Natural killer cell (primary cell): ENCODE measurements at regions not wholly inside any gene's neighbourhood (a gene's known extent, or its start where the extent isn't known, plus 50 kb on each side); places are given as distances from the start of the nearest gene placed in this dataset.

ENCODE experiments used
- ATAC-seq, 3 donors: fragments of 150-1000 bp in 2 of 3; fragments of 200-7000 bp in 1 of 3; cut with Tn5 transposase; 1 replicate in 1 of 3; 2 replicates in 2 of 3; pipeline ENCODE4 v1.10.0; 2021; ENCODE audit warnings: mild to moderate bottlenecking in 2 of 3, moderate library complexity in 2 of 3
- DNase-seq, 2 donors: peaks; one replicate each; pipeline versions ENCODE4 v3.0.0 to v3.0.0-alpha.2; 2013 to 2021; ENCODE audit warnings: mixed read lengths in 1 of 2
- H3K27ac ChIP-seq: one replicate; pipeline ENCODE4 v1.5.1; 2013; ENCODE audit warnings: mild to moderate bottlenecking, low read length
- H3K27me3 ChIP-seq: one replicate; pipeline ENCODE4 v1.6.1; 2013; ENCODE audit warnings: low read length; ENCODE audit not compliant: control insufficient read depth, insufficient read depth
- H3K36me3 ChIP-seq: one replicate; pipeline ENCODE4 v1.6.1; 2013; ENCODE audit warnings: low read length; ENCODE audit not compliant: control insufficient read depth, insufficient read depth
- H3K4me1 ChIP-seq: one replicate; pipeline ENCODE4 v1.6.1; 2013; ENCODE audit warnings: low read length; ENCODE audit not compliant: control insufficient read depth, insufficient read depth
- H3K4me3 ChIP-seq: one replicate; pipeline ENCODE4 v1.5.1; 2013; ENCODE audit warnings: low read length
- H3K9me3 ChIP-seq: one replicate; pipeline ENCODE4 v1.6.1; 2013; ENCODE audit warnings: low read length; ENCODE audit not compliant: control insufficient read depth, insufficient read depth
- H3K27ac Mint-ChIP-seq, 2 donors: one replicate each; pipeline ENCODE4 v1.8.0; 2022; ENCODE audit warnings: mild to moderate bottlenecking in 2 of 2, mixed read lengths in 2 of 2, moderate library complexity in 1 of 2
- H3K27me3 Mint-ChIP-seq, 2 donors: one replicate each; pipeline ENCODE4 v1.8.0; 2022; ENCODE audit warnings: low read depth in 2 of 2, mixed read lengths in 2 of 2
- H3K36me3 Mint-ChIP-seq: one replicate; pipeline ENCODE4 v1.8.0; 2022; ENCODE audit warnings: mixed read lengths
- H3K4me1 Mint-ChIP-seq, 2 donors: one replicate each; pipeline ENCODE4 v1.8.0; 2022; ENCODE audit warnings: mixed read lengths in 2 of 2
- H3K4me3 Mint-ChIP-seq: one replicate; pipeline ENCODE4 v1.8.0; 2022; ENCODE audit warnings: mild to moderate bottlenecking, moderate library complexity, mixed read lengths
- H3K9me3 Mint-ChIP-seq, 2 donors: one replicate each; pipeline ENCODE4 v1.8.0; 2022; ENCODE audit warnings: mixed read lengths in 2 of 2
- whole genome bisulfite sequencing: methylation state at CpG from one replicate; pipeline ENCODE4 v1.1.7; 2013; ENCODE audit warnings: missing lambda C conversion rate; ENCODE audit not compliant: insufficient coverage; 5-methylcytosine and 5-hydroxymethylcytosine counted together
- intact Hi-C: fragments of 100-400 bp; cut with micrococcal nuclease; formaldehyde crosslinking; loops from one replicate; pipeline ENCODE4 v1.14.2; 2022
- TF ChIP-seq, protein P1 (sequence below): fragments of 200-600 bp; IDR thresholded peaks from one replicate; pipeline ENCODE4 v1.8.0; 2022; ENCODE audit warnings: antibody characterized with exemption

DNA sequence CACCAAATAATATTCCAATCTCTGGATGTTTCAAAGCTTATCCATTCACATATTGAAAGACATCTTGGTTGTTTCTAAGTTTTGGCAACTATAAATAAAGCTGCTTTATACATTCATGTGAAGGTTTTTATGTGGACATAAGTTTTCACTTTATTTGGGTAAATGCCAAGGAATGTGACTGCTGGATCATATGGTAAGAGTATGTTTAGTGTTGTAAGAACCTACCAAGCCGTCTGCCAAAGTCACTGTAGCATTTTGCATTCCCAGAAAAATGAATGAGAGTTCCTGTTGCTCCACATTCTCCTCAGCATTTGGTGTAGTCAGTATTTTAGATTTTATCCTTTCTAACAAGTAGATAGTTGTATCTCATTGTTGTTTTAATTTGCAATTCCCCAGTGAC lies 1047.7 kb downstream of the C4orf33 start:
- TF ChIP-seq, protein P1, sequence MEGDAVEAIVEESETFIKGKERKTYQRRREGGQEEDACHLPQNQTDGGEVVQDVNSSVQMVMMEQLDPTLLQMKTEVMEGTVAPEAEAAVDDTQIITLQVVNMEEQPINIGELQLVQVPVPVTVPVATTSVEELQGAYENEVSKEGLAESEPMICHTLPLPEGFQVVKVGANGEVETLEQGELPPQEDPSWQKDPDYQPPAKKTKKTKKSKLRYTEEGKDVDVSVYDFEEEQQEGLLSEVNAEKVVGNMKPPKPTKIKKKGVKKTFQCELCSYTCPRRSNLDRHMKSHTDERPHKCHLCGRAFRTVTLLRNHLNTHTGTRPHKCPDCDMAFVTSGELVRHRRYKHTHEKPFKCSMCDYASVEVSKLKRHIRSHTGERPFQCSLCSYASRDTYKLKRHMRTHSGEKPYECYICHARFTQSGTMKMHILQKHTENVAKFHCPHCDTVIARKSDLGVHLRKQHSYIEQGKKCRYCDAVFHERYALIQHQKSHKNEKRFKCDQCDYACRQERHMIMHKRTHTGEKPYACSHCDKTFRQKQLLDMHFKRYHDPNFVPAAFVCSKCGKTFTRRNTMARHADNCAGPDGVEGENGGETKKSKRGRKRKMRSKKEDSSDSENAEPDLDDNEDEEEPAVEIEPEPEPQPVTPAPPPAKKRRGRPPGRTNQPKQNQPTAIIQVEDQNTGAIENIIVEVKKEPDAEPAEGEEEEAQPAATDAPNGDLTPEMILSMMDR, result no peak
- Histone ChIP-seq H3K9me3 (no peaks in the 10 kb centered on the region), H3K27me3 (no peaks in the 10 kb centered on the region), H3K27ac (no peak overlapping the region), H3K36me3 (no peaks in the 10 kb centered on the region), H3K4me1 (no peaks in the 10 kb centered on the region), H3K4me3 (no peak overlapping the region)
- 43% methylated on average over 1 of the region's 1 CpG for WGBS
- DNase-seq, result no peak
- H3K4me1 Mint-ChIP-seq, result no peaks in the 10 kb centered on the region
- no peaks in the 10 kb centered on the region for H3K27me3 Mint-ChIP-seq
- H3K27ac Mint-ChIP-seq, result no peak overlapping the region
- peaks cover 9 to 20% of the 10 kb centered on the region in 2 donors for H3K9me3 Mint-ChIP-seq
- ATAC-seq, result no peak
- no peaks in the 10 kb centered on the region for H3K36me3 Mint-ChIP-seq
- no peak overlapping the region for H3K4me3 Mint-ChIP-seq
- intact Hi-C loops, result no loop called here

DNA sequence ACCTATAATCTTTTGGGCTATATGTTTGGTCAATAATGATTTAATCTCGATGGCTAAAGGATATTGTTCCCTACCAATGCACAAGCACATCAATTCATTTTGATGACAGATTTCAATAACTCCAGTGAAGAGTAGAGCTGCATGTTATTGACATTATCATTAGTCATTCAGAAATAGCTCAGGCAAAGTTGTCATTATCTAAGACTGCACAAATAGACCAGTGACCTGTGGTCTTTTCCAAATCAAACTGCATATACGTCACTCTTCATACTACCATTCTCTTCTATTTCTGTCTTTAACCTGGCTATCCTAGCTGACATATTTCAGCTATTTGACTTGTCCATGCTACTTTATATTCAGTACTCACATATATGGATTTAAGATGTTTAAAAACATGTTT lies 1050.8 kb downstream of the C4orf33 start:
- Histone ChIP-seq H3K9me3 (no peaks in the 10 kb centered on the region), H3K36me3 (no peaks in the 10 kb centered on the region), H3K27ac (no peak overlapping the region), H3K4me3 (no peak overlapping the region), H3K4me1 (no peaks in the 10 kb centered on the region), H3K27me3 (no peaks in the 10 kb centered on the region)
- Mint-ChIP-seq H3K4me1 (no peaks in the 10 kb centered on the region), H3K27me3 (no peaks in the 10 kb centered on the region), H3K36me3 (no peaks in the 10 kb centered on the region), H3K9me3 (peaks cover 17 to 20% of the 10 kb centered on the region in 2 donors), H3K4me3 (no peak overlapping the region), H3K27ac (no peak overlapping the region)
- DNase-seq (no peak), ATAC-seq (no peak)
- TF ChIP-seq, protein P1, result no peak
- intact Hi-C loops, result no loop called here
- 94% methylated on average over 1 of the region's 2 CpGs for WGBS

DNA sequence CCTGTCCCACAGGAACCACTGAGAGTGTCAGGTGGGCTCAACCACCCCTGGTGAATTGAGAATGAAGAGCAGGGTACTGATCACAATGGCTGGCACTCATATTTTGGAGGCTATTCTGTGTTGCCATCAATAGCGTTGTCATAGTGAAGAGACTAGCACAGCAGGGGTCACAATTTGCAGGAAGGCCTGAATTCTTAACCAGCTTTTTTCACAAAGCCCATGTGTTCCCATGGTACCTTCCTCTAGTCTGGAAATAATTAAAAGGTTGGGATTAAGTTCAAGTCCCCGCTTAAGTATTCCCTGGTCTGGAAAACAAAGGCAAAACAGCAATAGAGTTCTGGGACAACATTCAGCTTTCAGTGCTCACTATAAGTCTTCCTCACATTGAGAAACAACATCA lies 1051.7 kb downstream of the C4orf33 start:
- Histone ChIP-seq H3K9me3 (no peaks in the 10 kb centered on the region), H3K36me3 (no peaks in the 10 kb centered on the region), H3K4me1 (no peaks in the 10 kb centered on the region), H3K4me3 (no peak overlapping the region), H3K27ac (no peak overlapping the region), H3K27me3 (no peaks in the 10 kb centered on the region)
- Mint-ChIP-seq H3K4me3 (no peak overlapping the region), H3K36me3 (no peaks in the 10 kb centered on the region), H3K27me3 (no peaks in the 10 kb centered on the region), H3K4me1 (no peaks in the 10 kb centered on the region), H3K27ac (no peak overlapping the region), H3K9me3 (peaks cover 14 to 16% of the 10 kb centered on the region in 2 donors)
- DNase-seq, result no peak
- no peak for ATAC-seq
- intact Hi-C loops, result no loop called here
- TF ChIP-seq, protein P1, result no peak
- 78% methylated on average over 2 of the region's 2 CpGs for WGBS

DNA sequence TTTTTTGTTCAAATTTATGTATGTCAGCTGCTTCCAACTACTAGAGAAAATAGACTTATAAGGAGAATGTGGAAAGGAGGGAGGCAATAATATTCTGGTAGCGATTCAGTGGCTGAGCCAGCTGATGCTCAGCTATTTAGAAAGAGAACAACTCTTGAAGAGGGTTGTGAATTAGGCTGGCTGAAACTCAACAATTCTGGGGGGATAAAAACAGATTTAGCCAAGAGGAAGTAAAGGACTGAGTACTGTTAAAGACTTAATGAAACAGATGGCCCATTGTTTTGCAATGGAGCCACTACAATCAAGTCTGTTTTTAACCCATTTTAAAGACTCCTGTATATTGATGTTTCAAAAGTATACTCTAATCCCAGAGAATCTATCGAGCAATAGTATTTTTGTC lies 1058.9 kb downstream of the C4orf33 start:
- peaks cover 14 to 19% of the 10 kb centered on the region in 2 donors for H3K9me3 Mint-ChIP-seq
- DNase-seq, result no peak
- WGBS, result 100% methylated on average over 1 of the region's 2 CpGs
- H3K4me3 Mint-ChIP-seq, result no peak overlapping the region
- ATAC-seq, result no peak
- H3K27me3 ChIP-seq, result no peaks in the 10 kb centered on the region
- peaks cover 6% of the 10 kb centered on the region for H3K36me3 Mint-ChIP-seq
- no peak overlapping the region for H3K27ac Mint-ChIP-seq
- H3K4me1 ChIP-seq, result no peaks in the 10 kb centered on the region
- no peaks in the 10 kb centered on the region for H3K27me3 Mint-ChIP-seq
- no peaks in the 10 kb centered on the region for H3K4me1 Mint-ChIP-seq
- H3K4me3 ChIP-seq, result no peak overlapping the region
- TF ChIP-seq, protein P1, result no peak
- intact Hi-C loops, result no loop called here
- H3K36me3 ChIP-seq, result no peaks in the 10 kb centered on the region
- peaks cover 3% of the 10 kb centered on the region for H3K9me3 ChIP-seq
- H3K27ac ChIP-seq, result no peak overlapping the region
